ENCODE measurements at regions not wholly inside any gene's neighbourhood (a gene's known extent, or its start where the extent isn't known, plus 50 kb on each side); places are given as distances from the start of the nearest gene placed in this dataset.

DNA sequence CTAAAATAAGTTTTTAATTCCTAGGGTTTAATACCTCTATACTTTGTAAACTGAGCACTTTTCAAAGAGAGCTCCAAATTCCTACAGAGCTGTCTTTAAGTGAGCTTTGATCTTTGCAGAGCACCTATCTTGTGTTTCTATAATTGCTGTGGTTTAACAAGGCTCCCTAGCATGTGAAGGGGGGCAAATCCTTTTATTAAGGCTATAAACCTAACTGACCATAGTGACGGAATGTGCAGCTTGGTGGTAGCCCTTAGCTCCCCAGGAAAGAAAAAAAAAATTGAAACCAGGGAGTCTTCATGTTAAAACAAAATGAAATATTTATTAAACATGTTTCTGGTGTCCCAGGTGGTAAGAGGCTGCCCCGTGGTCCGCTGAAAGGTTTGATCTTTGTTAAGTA is 78.6 kb upstream of the ETAA1 start:
- Histone ChIP-seq H3K9me3 (ENCODE audit: control extremely low read depth in 1 of 3, control insufficient read depth in 2 of 3, insufficient read depth in 1 of 3, low read length in 2 of 3) (no peaks in the 10 kb centered on the region), H3K4me1 (ENCODE audit: control insufficient read depth in 2 of 2, insufficient read depth in 2 of 2, low read length in 2 of 2) (no peaks in the 10 kb centered on the region), H3K79me2 (ENCODE audit: control insufficient read depth, insufficient read depth, low read length) (no peaks in the 10 kb centered on the region), H3K36me3 (replicated peaks in 1 of 2; ENCODE audit: control extremely low read depth in 1 of 2, control insufficient read depth in 1 of 2, extremely low read depth in 1 of 2, insufficient read depth in 2 of 2, low read length in 1 of 2) (no peaks in the 10 kb centered on the region), H3K4me3 (ENCODE audit: control extremely low read depth in 1 of 5, extremely low read depth in 1 of 5, insufficient read depth in 1 of 5, low read depth in 2 of 5, low read length in 4 of 5) (no peak overlapping the region), H3K4me2 (replicated peaks; ENCODE audit: low read depth, low read length, poor library complexity, severe bottlenecking) (no peak overlapping the region), H3K27me3 (replicated peaks in 1 of 4; ENCODE audit: control extremely low read depth in 1 of 4, control insufficient read depth in 3 of 4, insufficient read depth in 4 of 4, low read length in 3 of 4) (no peaks in the 10 kb centered on the region), H3K9ac (ENCODE audit: low read length) (no peak overlapping the region), H3K27ac (ENCODE audit: low read length in 2 of 2) (no peak overlapping the region), H4K20me1 (ENCODE audit: control insufficient read depth, insufficient read depth, low read length, poor library complexity, severe bottlenecking) (no peaks in the 10 kb centered on the region), H2AFZ (ENCODE audit: insufficient read depth, low read depth, low read length, poor library complexity, severe bottlenecking) (no peak overlapping the region)
- no peak for DNase-seq
- CTCF ChIA-PET: interaction anchor here (0.6 kb wide), 1 partner anchor 45 kb away, joined by 3 read pairs; no protein-coding TSS in a partner anchor
- POLR2A ChIA-PET: no interaction called here
- ATAC-seq (ENCODE audit: low read depth): no peak
- 90% methylated on average over 2 of the region's 3 CpGs for WGBS (ENCODE audit: insufficient coverage)
- Mint-ChIP-seq H3K9me3 (ENCODE audit: insufficient read depth) (no peaks in the 10 kb centered on the region), H3K27me3 (peaks cover 2% of the 10 kb centered on the region), H3K27ac (no peak overlapping the region), H3K4me1 (no peaks in the 10 kb centered on the region), H3K4me3 (no peak overlapping the region)
- TF ChIP-seq CTCF (IDR thresholded peaks at IDR 0.05) (no peak), EZH2 (IDR thresholded peaks at IDR 0.05; ENCODE audit: borderline replicate concordance, insufficient read depth, low read depth, low read length, poor library complexity, severe bottlenecking) (no peak)
- intact Hi-C loops (cut with micrococcal nuclease): no loop called here

GRCh38 chr2:67318993-67319481 is 78.1 kb upstream of the ETAA1 start:
- ATAC-seq (ENCODE audit: low read depth) (no peak), DNase-seq (no peak)
- peaks cover 2% of the 10 kb centered on the region for H3K27me3 Mint-ChIP-seq
- no peaks in the 10 kb centered on the region for H3K79me2 ChIP-seq (ENCODE audit: control insufficient read depth, insufficient read depth, low read length)
- WGBS (ENCODE audit: insufficient coverage): 87% methylated on average over 3 of the region's 6 CpGs
- no peak overlapping the region for H3K4me3 Mint-ChIP-seq
- H3K27ac Mint-ChIP-seq: no peak overlapping the region
- no peaks in the 10 kb centered on the region for H4K20me1 ChIP-seq (ENCODE audit: control insufficient read depth, insufficient read depth, low read length, poor library complexity, severe bottlenecking)
- intact Hi-C loops (cut with micrococcal nuclease): no loop called here
- H3K36me3 ChIP-seq (replicated peaks in 1 of 2; ENCODE audit: control extremely low read depth in 1 of 2, control insufficient read depth in 1 of 2, extremely low read depth in 1 of 2, insufficient read depth in 2 of 2, low read length in 1 of 2): no peaks in the 10 kb centered on the region
- no peaks in the 10 kb centered on the region for H3K9me3 Mint-ChIP-seq (ENCODE audit: insufficient read depth)
- no peak overlapping the region for H3K4me3 ChIP-seq (ENCODE audit: control extremely low read depth in 1 of 5, extremely low read depth in 1 of 5, insufficient read depth in 1 of 5, low read depth in 2 of 5, low read length in 4 of 5)
- no peaks in the 10 kb centered on the region for H3K9me3 ChIP-seq (ENCODE audit: control extremely low read depth in 1 of 3, control insufficient read depth in 2 of 3, insufficient read depth in 1 of 3, low read length in 2 of 3)
- no peak overlapping the region for H3K9ac ChIP-seq (ENCODE audit: low read length)
- H3K27me3 ChIP-seq (replicated peaks in 1 of 4; ENCODE audit: control extremely low read depth in 1 of 4, control insufficient read depth in 3 of 4, insufficient read depth in 4 of 4, low read length in 3 of 4): no peaks in the 10 kb centered on the region
- no peaks in the 10 kb centered on the region for H3K4me1 Mint-ChIP-seq
- POLR2A ChIA-PET: no interaction called here
- H2AFZ ChIP-seq (ENCODE audit: insufficient read depth, low read depth, low read length, poor library complexity, severe bottlenecking): no peak overlapping the region
- no peak for TF ChIP-seq EZH2 (IDR thresholded peaks at IDR 0.05; ENCODE audit: borderline replicate concordance, insufficient read depth, low read depth, low read length, poor library complexity, severe bottlenecking)
- TF ChIP-seq CTCF (IDR thresholded peaks at IDR 0.05): no peak
- H3K4me2 ChIP-seq (replicated peaks; ENCODE audit: low read depth, low read length, poor library complexity, severe bottlenecking): no peak overlapping the region
- no peak overlapping the region for H3K27ac ChIP-seq (ENCODE audit: low read length in 2 of 2)
- no peaks in the 10 kb centered on the region for H3K4me1 ChIP-seq (ENCODE audit: control insufficient read depth in 2 of 2, insufficient read depth in 2 of 2, low read length in 2 of 2)
- CTCF ChIA-PET: no interaction called here
